ENCODE measurements at regions not wholly inside any gene's neighbourhood (a gene's known extent, or its start where the extent isn't known, plus 50 kb on each side); places are given as distances from the start of the nearest gene placed in this dataset.

DNA sequence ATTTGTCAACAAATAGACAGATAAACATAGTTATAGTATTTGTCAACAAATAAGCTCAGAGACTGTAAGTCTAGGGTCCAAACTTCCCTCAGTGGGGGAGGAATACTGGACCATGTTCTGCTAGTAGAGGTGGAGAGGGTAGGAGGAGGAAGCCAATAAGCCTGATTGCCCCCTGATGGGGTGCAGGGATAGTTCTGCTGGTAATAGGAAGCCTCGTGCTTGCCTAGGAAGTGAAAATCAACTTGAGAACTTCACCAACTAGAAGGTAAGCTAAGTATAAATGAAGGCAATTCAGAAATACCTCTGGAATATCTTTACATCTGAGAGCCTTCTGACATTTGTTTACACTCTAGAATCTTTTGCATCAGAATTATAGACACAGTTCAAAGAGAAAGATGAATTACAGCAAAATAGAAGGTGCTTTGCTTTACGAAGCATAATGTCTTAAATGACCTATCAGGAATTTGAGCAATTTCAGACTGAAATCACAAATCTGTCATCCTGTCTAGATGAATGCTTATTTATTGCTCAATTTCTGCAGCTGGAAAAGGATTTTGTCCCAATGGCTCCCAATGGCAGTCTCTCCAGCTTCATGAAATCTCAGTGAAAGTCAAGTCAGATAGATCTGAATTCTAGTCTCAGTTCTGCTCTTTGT, 225.6 kb upstream of the TBC1D5 start:
- TF ChIP-seq, protein P1, sequence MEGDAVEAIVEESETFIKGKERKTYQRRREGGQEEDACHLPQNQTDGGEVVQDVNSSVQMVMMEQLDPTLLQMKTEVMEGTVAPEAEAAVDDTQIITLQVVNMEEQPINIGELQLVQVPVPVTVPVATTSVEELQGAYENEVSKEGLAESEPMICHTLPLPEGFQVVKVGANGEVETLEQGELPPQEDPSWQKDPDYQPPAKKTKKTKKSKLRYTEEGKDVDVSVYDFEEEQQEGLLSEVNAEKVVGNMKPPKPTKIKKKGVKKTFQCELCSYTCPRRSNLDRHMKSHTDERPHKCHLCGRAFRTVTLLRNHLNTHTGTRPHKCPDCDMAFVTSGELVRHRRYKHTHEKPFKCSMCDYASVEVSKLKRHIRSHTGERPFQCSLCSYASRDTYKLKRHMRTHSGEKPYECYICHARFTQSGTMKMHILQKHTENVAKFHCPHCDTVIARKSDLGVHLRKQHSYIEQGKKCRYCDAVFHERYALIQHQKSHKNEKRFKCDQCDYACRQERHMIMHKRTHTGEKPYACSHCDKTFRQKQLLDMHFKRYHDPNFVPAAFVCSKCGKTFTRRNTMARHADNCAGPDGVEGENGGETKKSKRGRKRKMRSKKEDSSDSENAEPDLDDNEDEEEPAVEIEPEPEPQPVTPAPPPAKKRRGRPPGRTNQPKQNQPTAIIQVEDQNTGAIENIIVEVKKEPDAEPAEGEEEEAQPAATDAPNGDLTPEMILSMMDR (IDR thresholded peaks at IDR 0.05; ENCODE audit: low read depth, low read length, poor library complexity, severe bottlenecking): no peak
- no peak for TF ChIP-seq EZH2phosphoT487 (IDR thresholded peaks at IDR 0.05; ENCODE audit: borderline replicate concordance, low read length)
